Retina (tissue), 1 donor: ENCODE measurements at regions not wholly inside any gene's neighbourhood (a gene's known extent, or its start where the extent isn't known, plus 50 kb on each side); places are given as distances from the start of the nearest gene placed in this dataset.
"Not testable (repeated sequence)": the region's sequence is repeated elsewhere in the genome, so short reads cannot be mapped to it uniquely, and the experiment has no call there.

ENCODE experiments used
- DNase-seq: peaks from one replicate; pipeline ENCODE4 v3.0.0-alpha.2; 2016

- DNase-seq, result no peak
These were observed 202.9 kb upstream of the LRRTM4 start for GRCh38 chr2:77725045-77725444.

DNA sequence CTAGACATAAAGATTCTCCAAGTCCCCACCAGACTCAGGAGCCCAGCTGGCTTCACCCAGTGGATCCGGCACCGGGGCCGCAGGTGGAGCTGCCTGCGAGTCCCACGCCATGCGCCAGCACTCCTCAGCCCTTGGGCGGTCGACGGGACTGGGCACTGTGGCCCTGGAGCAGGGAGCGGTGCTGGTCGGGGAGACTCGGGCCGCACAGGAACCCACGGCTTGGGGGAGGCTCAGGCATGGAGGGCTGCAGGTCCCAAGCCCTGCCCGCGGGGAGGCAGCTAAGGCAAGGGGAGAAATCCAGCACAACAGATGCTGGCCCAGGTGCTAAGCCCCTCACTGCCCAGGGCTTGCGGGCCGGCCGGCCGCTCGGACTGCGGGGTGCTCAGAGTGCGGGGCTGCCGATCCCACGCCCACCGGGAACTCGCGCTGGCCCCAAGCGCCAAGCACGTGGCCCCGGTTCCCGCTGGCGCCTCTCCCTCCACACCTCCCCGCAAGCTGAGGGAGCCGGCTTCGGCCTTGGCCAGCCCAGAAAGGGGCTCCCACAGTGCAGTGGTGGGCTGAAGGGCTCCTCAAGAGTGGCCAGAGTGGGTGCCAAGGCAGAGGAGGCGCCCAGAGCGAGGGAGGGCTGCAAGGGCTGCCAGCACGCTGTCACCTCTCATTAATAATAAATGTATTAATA lies 212.6 kb upstream of the LRRTM4 start:
- DNase-seq, result not testable (repeated sequence)

- DNase-seq, result no peak
These were observed 215.1 kb upstream of the LRRTM4 start for GRCh38 chr2:77737236-77737635.

DNA sequence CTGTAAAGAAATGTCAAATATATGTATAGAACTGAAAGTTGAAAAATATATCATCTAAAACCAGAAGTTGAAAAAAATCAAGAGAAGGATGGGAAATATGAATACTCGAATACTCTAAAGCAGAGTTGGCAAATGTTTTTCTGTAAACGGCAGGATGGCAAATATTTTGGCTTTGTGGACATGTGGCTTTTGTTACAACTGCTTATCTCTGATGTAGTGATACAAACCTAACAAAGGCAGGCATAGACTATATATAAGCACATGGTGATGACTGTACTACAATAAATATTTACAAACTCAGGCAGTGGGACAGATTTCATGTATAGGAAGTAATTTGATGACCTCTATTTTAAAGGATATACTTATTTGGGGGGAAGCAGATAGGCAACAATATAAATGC lies 224.6 kb upstream of the LRRTM4 start:
- no peak for DNase-seq

DNA sequence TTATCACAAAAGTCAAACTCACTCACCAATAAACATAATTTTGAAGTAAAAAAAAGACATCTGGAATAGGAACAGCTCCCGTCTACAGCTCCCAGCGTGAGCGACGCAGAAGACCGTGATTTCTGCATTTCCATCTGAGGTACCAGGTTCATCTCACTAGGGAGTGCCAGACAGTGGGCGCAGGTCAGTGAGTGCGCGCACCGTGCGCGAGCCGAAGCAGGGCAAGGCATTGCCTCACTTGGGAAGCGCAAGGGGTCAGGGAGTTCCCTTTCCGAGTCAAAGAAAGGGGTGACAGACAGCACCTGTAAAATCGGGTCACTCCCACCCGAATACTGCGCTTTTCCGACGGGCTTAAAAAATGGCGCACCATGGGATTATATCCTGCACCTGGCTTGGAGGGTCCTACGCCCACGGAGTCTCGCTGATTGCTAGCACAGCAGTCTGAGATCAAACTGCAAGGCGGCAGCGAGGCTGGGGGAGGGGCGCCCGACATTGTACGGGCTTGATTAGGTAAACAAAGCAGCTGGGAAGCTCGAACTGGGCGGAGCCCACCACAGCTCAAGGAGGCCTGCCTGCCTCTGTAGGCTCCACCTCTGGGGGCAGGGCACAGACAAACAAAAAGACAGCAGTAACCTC lies 231.7 kb upstream of the LRRTM4 start:
- DNase-seq, result not testable (repeated sequence)

- no peak for DNase-seq
These were observed 245.4 kb upstream of the LRRTM4 start for GRCh38 chr2:77767388-77768076.

GRCh38 chr2:77768508-77768907 lies 246.3 kb upstream of the LRRTM4 start:
- no peak for DNase-seq

GRCh38 chr2:77778917-77779316 lies 256.7 kb upstream of the LRRTM4 start:
- DNase-seq, result no peak

GRCh38 chr2:77793500-77793899 lies 271.3 kb upstream of the LRRTM4 start:
- DNase-seq, result not testable (repeated sequence)

DNA sequence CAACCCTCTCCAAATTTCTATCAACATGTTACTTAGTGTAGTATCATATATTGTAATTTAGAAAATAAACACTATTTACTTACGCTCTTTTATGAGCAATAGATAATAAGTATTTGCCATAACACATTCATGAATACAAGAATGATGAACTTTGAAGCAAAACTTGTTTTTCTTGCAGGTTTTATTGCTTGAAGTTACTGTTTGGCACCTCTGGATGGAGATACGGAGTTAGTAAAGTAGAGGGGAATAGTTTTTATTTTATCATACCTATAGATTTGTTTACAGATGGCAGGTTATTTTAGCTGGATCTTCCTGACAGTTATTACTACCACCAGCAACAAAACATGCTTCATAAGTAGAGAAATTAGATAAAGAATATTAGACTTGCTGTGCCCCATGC lies 274.2 kb upstream of the LRRTM4 start:
- no peak for DNase-seq

- DNase-seq, result no peak
These were observed 274.9 kb upstream of the LRRTM4 start for GRCh38 chr2:77797088-77797487.

DNA sequence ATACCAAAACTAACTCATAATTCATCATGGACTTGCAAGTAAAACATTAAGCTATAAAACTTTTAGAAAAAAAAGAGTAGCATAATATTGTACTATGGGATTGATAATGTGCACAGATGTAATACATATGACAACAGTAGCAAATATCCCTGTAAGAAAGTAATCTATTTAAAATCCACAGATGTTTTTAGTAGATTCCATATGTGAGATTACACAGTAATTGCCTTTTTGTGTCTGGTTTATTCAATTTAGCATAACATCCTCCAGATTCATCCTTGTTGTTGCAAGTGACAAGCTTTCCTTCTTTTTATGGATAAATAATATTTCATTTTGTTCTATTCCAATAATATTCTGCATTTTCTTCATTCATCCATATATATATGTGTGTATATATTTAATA lies 278.2 kb upstream of the LRRTM4 start:
- no peak for DNase-seq

DNA sequence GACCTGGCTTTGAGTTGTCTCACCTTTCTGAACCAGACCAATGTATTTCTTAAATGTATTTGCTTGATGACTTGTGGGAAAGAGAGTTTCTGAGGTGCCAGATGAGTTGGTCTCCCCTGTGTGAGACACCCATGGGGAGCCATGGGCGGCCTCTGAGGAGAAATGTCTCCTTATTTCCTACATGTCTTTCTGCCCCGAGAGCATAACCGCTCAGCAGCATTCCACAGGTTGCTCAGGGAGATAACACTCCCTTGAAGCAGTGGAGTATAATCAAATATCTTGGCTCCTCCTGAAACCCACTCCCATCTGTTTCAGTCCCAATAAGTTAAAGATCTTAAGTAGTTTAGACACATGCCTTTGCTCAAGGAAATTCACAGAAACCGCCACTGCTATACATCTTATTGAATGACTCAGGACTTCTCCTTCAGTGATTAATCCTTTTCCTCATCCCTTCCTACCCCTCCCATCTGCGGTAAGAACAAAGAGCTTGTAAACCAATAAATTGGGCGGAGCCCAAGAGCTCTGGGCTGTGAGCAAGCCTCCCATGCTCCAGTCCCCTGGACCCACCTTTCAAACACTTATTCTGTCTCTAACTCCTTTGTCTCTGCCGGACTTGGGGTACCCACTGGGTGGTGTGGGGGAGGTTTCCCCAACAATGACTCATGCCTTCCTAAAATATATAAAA lies 285.5 kb upstream of the LRRTM4 start:
- DNase-seq, result no peak

GRCh38 chr2:77808599-77808998 lies 286.4 kb upstream of the LRRTM4 start:
- DNase-seq, result no peak

DNA sequence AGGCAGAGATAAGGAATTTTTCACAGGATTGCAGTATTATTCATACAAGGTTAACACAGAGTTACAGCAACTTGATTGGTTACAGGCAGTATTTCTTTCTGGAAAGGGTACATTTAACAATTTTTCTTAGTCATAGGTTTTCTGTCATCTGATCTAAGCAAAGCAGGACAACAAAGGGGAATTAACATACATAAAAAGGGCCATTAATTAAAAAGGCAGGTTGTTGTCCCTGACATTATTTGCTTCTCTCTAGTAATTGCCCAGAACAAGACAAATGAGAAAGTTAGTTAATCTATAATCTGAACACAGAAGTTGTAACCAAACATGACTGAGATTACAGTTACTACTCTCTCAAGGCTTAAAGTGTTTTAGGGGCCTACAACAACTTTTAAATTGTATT lies 291.4 kb upstream of the LRRTM4 start:
- no peak for DNase-seq

DNA sequence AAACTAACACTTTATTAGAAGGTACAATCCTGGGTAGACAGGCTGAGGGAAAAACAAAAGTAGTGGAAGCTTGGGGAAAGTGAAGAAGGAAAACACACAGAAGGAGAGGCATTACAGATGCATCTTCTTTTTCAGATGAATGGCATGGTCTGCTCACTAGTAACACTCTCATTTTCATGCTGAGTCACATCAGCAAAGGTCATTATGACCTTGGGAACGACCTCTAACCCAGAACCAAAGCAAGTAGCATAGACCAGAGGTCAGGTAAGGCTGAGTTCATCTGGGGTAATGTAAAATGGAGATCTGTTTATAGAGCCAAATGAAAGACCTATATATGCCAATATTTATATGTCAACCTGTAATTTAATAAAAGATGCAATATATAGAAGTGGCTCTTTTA lies 294.4 kb upstream of the LRRTM4 start:
- no peak for DNase-seq

DNA sequence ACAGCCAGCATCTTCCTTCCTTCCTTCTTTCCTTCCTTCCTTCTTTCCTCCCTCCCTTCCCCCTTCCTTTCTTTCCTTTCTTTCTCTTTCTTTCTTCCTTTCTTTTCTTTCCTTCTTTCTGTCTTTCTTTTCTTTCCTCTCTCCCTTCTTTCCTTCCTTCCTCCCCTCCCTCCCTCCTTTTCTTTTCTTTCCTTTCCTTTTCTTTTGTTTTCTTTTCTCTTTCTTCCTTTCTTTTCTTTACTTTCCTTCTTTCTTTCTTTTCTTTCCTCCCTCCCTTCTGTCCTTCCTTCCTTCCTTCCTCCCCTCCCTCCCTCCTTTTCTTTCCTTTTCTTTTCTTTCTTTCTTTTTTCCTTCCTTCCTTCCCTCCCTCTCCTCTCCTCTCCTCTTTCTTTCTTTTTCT lies 296.0 kb upstream of the LRRTM4 start:
- DNase-seq, result no peak

DNA sequence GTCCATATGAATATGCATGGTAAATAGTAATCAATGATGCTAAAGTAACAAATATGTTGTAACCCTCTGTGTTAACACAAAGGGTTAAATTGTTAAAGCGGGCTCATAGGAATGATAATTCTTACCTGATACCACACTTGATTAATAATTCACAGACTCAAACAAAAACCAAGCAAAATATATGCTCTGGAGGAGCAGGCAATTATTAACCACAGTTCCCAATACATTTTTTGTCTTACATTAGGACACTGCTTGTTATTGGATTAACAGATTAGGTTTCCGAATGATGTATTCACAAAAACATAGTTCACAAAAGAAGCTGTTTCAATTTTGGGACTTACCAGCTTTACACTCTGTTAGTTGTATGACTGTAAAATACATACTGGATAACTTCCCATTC lies 300.9 kb upstream of the LRRTM4 start:
- DNase-seq, result no peak

GRCh38 chr2:77831060-77831459 lies 308.9 kb upstream of the LRRTM4 start:
- DNase-seq, result no peak

DNA sequence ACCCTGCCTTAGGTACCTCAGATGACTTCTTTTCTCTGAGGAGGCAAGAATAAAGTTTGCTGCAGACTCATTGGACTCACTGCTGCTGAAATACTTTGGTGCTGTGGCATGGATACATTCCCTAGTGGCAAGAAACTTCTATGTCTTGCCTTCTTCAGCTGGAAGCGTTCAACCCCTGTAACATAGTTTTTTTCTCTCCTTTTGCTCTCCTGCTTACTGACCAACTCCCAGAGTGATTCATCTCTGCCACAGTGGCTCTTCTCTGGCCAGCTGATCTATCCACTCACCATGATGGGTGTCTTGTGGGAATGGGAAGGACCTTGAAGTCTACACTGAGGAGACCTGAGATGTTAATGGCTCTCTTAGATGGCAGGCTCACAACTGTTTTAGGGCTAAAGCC lies 309.3 kb upstream of the LRRTM4 start:
- DNase-seq, result no peak

DNA sequence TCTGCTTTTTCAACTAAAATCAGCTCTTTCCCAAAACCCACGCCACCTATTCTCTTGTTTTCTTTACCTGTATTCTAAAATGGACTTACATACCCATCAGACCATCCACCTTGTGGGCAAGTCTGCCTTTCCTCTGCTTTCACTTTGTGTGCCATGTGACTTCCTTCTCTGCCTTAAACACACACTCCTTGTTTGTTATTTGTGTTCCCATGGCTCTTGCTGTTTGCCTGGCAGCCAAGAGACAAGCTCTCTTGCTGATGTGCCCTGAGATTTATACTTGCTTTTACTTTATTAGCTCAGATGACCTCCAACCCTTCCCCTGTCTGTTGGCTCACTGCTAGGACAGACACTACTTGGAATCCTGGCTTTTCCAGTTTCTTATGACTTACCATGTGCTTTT lies 309.7 kb upstream of the LRRTM4 start:
- no peak for DNase-seq

DNA sequence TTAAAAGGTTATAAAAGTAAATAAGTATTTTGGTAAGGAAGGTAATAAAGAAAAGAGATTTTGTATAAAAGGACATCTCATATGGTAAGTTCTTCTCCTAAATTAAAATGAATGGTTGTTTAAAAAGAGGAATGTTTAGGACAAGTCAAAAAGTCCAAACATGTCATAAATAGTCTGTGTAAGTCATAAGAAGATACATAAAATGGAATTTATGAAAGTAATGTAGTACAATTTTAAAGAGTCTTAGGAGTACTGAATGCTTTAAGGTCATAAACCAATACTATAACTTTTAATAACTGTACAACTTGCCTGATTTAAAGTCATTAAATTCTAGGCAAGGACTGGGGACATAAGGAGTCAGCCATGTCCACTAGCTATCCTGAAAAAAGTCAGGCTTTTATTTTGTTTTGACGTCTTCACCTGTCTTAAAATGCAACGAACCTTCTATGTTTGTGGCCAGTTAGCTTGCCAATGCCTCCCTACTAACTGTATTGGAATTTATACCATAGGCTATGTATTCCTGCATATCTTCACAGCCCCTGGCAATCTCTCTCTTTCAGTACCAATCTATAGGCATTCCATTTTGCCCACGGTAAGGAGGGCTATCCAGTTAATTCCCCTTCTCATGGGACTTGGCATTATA lies 312.3 kb upstream of the LRRTM4 start:
- no peak for DNase-seq

DNA sequence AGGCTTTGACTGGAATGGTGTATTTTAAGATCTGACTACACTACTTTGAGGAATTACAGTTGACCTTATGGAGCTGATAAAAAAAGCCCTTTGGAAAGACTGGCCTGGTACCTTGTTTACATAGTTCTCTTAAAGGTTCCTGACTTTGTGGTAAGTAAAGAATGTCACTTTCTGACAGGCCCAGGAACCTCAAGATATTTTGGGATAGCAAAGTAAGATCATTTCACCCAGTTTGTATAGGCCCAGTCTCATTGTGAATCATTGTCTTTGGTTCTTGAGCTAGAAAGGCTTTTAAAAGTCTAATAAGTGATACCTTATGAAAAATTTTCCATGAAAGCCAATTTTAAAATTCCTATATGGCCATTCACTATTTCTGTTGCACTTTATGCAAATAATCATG lies 316.3 kb upstream of the LRRTM4 start:
- no peak for DNase-seq
